ENCODE measurements at regions not wholly inside any gene's neighbourhood (a gene's known extent, or its start where the extent isn't known, plus 50 kb on each side); places are given as distances from the start of the nearest gene placed in this dataset.

DNA sequence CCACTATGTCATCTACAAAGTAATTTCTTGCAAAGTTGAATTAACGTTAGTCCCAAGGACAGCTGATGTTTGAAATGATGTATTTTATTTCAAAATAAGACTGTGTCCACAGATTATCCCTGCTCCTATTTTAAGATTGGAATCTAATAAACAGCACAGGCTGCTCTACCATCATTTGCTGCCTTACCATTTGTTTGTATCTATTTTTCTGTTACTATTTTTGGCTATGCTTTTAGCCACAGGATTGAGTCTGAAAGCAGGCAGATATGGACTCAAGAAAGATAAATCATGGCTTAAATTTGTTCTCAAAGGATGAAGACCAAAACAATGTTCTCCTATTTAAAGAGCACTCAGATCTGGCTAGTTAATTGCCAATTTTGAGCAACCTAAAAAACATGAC lies 105.3 kb downstream of the RGS2 start:
- no peak overlapping the region for H3K4me3 ChIP-seq
- H3K9me3 ChIP-seq, result no peaks in the 10 kb centered on the region; the same call in 1 of the 2 replicates
- no peaks in the 10 kb centered on the region for H3K4me1 ChIP-seq
- in situ Hi-C loops (cut with MboI; ENCODE audit: low sequenced_read_pairs), result no loop called here
- H3K36me3 ChIP-seq (replicated peaks), result no peaks in the 10 kb centered on the region
- no peaks in the 10 kb centered on the region; the same call in 1 of the 2 replicates for H3K27me3 ChIP-seq (ENCODE audit: low read depth)
- no peak for DNase-seq (ENCODE audit: low spot score in 2 of 2)

DNA sequence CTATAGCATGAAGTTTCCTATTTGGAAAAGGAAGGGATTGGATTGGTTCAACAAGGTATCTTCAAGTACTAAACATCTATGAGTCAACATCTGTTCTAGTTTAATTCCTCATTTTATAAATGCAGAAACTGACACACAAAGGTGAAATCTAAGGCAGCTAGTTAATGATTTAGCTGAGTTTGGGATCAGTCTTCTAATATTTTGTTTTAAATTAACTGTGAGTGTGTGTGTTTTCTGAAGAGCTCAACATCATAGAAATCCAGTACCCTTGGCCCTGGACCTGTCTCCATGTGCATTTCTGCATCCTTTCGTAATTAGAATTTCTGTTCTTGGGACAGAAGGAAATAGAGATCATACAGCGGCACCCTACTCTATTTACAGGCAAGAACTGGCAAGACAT lies 105.9 kb downstream of the RGS2 start:
- Histone ChIP-seq H3K4me3 (no peak overlapping the region), H3K9me3 (no peaks in the 10 kb centered on the region; the same call in 1 of the 2 replicates), H3K4me1 (no peaks in the 10 kb centered on the region), H3K36me3 (replicated peaks) (no peaks in the 10 kb centered on the region), H3K27me3 (ENCODE audit: low read depth) (no peaks in the 10 kb centered on the region; the same call in 1 of the 2 replicates)
- DNase-seq (ENCODE audit: low spot score in 2 of 2), result no peak
- in situ Hi-C loops (cut with MboI; ENCODE audit: low sequenced_read_pairs), result no loop called here

DNA sequence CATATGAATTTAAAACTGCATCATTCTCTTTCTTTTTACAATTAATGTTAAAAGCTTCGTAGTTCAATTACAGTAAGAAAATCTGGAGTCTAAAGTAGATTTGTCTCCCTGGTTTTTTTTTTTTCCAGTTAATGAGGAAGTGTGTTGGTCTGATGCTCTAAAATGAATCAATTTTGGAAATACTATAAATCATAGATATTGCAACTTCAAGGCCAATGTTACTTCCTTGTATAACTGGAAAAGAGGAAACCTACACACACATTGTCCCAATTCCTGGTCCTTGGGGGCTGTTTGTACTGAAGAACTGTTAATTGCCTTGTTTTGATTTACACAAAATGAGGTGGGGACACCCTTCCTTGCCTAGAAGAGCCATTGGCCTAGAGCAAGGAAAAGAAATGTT lies 107.2 kb downstream of the RGS2 start:
- in situ Hi-C loops (cut with MboI; ENCODE audit: low sequenced_read_pairs), result no loop called here
- H3K36me3 ChIP-seq (replicated peaks), result no peaks in the 10 kb centered on the region

DNA sequence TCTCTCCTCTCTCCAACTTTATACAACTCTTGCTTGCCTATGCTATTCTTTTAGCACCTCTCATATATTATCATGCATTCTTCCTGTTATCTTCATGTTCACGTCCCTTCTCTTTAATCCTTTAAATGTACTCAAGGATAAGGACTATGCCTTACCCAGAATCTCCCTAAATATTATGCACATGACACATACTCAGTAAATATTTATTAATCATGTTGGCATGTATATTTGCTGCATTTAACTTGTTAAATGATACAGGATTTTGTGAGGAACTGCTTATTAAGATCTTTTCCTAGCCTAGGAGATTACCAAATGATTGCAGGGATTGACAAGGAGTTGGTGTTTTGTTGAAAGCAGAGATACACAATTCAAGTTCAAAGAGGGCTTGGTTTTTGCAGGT lies 109.4 kb downstream of the RGS2 start:
- Histone ChIP-seq H3K4me1 (no peaks in the 10 kb centered on the region), H3K4me3 (no peak overlapping the region), H3K9me3 (no peaks in the 10 kb centered on the region; the same call in 1 of the 2 replicates), H3K36me3 (replicated peaks) (no peaks in the 10 kb centered on the region), H3K27me3 (ENCODE audit: low read depth) (no peaks in the 10 kb centered on the region; the same call in 1 of the 2 replicates)
- in situ Hi-C loops (cut with MboI; ENCODE audit: low sequenced_read_pairs), result no loop called here
- DNase-seq (ENCODE audit: low spot score in 2 of 2), result no peak

More for the DNA sequence above, 107.2 kb downstream of the RGS2 start:
- Histone ChIP-seq H3K27me3 (ENCODE audit: low read depth) (no peaks in the 10 kb centered on the region; the same call in 1 of the 2 replicates), H3K4me3 (no peak overlapping the region), H3K4me1 (no peaks in the 10 kb centered on the region), H3K9me3 (no peaks in the 10 kb centered on the region; the same call in 1 of the 2 replicates)
- DNase-seq (ENCODE audit: low spot score in 2 of 2), result no peak

DNA sequence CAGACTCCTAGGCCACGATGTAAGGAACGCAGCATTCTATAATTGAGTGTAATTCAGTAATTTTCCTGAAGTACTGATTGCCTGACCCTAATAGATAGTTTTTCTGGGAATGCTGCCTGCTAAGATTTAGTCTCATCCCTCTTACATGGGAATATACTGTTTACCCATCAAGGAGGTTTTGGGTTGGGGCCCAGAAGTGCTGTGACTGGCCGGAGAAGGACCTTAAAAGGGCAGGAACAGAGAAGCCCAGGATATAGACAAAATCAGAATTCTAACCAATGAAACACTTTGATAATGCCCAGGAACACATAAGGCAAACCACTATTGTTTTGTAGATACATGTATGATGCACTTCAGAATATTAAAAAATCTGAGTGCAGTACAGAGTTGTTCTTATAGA lies 111.6 kb downstream of the RGS2 start:
- Histone ChIP-seq H3K4me3 (no peak overlapping the region), H3K36me3 (replicated peaks) (no peaks in the 10 kb centered on the region), H3K9me3 (no peaks in the 10 kb centered on the region), H3K4me1 (no peaks in the 10 kb centered on the region), H3K27me3 (ENCODE audit: low read depth) (no peaks in the 10 kb centered on the region; the same call in 1 of the 2 replicates)
- no peak for DNase-seq (ENCODE audit: low spot score in 2 of 2)
- in situ Hi-C loops (cut with MboI; ENCODE audit: low sequenced_read_pairs), result no loop called here

DNA sequence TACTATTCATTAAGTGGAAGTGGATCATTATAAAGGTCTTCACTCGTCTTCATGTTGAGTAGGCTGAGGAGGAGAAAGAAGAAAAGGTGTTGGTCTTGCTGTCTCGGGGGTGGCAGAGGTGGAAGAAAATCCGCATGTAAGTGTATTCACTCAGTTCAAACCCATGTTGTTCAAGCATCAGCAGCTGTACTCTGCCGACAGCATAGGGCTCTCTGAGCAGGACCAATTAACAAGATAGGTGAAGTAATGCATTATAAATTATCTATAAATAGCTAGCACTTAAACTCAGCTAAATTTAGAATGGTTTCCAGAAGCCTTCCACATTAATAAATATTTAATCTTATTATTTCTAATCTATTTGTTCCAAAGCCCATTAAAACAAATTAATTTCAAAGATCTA lies 116.8 kb downstream of the RGS2 start:
- peaks cover 4% of the 10 kb centered on the region for H3K27me3 ChIP-seq (ENCODE audit: low read depth)

DNA sequence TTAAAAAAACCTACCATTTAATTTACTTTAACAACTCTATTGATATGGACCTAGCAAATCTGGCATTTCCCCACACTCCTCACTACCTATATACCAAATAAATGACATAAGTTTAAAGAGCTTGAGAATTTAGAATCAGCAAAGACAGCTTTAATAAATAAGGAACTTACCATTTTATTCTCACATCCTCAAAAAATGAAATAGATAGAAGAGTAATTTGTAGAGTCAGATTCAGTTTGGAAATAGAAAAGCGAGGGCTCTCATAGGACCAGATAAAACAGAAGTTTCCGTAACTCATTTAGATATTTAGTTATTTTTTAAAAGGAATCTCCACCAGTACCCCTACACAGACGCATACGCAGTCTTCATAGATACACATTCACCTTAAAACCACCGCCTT lies 117.9 kb downstream of the RGS2 start:
- peaks cover 4% of the 10 kb centered on the region for H3K27me3 ChIP-seq (ENCODE audit: low read depth)
- DNase-seq (ENCODE audit: low spot score in 2 of 2), result no peak
- H3K4me3 ChIP-seq, result no peak overlapping the region
- H3K36me3 ChIP-seq (replicated peaks), result no peaks in the 10 kb centered on the region
- no peaks in the 10 kb centered on the region for H3K4me1 ChIP-seq
- in situ Hi-C loops (cut with MboI; ENCODE audit: low sequenced_read_pairs), result no loop called here
- H3K9me3 ChIP-seq, result no peaks in the 10 kb centered on the region

More for the DNA sequence above, 116.8 kb downstream of the RGS2 start:
- in situ Hi-C loops (cut with MboI; ENCODE audit: low sequenced_read_pairs), result no loop called here
- H3K4me3 ChIP-seq, result no peak overlapping the region
- no peaks in the 10 kb centered on the region for H3K4me1 ChIP-seq
- no peak for DNase-seq (ENCODE audit: low spot score in 2 of 2)
- no peaks in the 10 kb centered on the region for H3K9me3 ChIP-seq
- no peaks in the 10 kb centered on the region for H3K36me3 ChIP-seq (replicated peaks)

DNA sequence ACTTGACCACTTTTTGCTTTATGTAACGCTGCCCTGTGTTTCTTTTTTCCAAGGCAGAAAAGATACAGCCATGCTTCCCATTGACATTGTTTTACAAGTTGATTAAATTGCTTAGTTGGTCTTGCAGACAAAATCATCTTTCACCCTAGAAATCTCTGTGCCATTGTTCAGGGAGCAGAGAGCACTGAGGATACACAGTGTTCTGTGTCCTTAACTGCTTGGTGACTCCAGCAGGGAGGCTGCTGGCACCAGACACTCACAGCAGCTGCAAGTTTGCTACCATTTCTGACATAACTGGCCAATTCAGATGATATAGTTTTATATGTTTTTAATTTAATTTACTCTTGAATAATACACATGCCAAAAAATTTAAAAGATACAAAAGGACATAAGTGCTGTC lies 118.7 kb downstream of the RGS2 start:
- no peak overlapping the region for H3K4me3 ChIP-seq
- H3K36me3 ChIP-seq (replicated peaks), result no peaks in the 10 kb centered on the region

DNA sequence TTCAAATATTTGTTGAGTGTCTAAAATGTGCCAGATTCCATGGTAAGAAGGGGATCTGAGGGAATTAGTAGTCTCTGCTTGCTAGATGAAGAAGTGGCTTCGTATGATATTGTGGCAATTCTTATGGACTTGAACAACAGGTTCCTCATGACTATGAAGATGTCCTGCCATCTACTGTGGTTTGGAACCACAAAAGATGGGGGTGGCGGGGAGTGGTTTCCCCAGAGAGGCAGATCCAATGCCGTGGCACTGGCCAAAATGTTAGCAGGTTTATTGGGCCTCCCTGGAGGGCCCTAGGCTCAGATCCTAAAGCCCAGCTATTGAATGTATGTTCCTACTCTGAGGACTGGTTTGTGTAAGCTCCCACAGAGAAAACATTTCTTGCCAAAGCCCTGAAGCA lies 120.8 kb downstream of the RGS2 start:
- H3K36me3 ChIP-seq (replicated peaks), result no peaks in the 10 kb centered on the region
- in situ Hi-C loops (cut with MboI; ENCODE audit: low sequenced_read_pairs), result no loop called here
- H3K4me3 ChIP-seq, result no peak overlapping the region
- peaks cover 4% of the 10 kb centered on the region for H3K27me3 ChIP-seq (ENCODE audit: low read depth)
- H3K9me3 ChIP-seq, result no peaks in the 10 kb centered on the region
- H3K4me1 ChIP-seq, result no peaks in the 10 kb centered on the region
- no peak for DNase-seq (ENCODE audit: low spot score in 2 of 2)

More for the DNA sequence above, 118.7 kb downstream of the RGS2 start:
- peaks cover 4% of the 10 kb centered on the region for H3K27me3 ChIP-seq (ENCODE audit: low read depth)
- DNase-seq (ENCODE audit: low spot score in 2 of 2), result no peak
- H3K4me1 ChIP-seq, result no peaks in the 10 kb centered on the region
- in situ Hi-C loops (cut with MboI; ENCODE audit: low sequenced_read_pairs), result no loop called here
- no peaks in the 10 kb centered on the region for H3K9me3 ChIP-seq

DNA sequence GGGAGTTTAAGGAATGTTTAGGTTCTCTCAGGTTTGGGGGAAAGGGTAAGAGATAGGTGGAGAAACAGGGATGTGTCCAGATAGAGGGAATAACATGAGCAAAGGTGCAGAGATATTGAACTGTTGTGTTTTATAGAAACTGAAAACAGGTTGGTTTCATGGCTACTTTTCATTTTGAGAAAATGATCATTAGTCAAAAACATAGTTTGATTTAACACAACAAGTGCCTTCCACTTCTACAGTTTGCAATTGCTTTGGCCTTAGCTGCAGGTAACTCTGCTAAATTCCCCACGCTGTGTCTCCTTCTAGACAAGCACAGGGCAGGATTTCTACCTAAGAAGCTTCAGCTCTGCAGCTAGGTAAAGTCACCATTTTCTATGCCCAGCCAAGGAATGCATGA lies 124.9 kb downstream of the RGS2 start:
- Histone ChIP-seq H3K36me3 (replicated peaks) (no peaks in the 10 kb centered on the region), H3K4me1 (no peaks in the 10 kb centered on the region), H3K27me3 (ENCODE audit: low read depth) (no peaks in the 10 kb centered on the region), H3K4me3 (no peak overlapping the region), H3K9me3 (no peaks in the 10 kb centered on the region)
- DNase-seq (ENCODE audit: low spot score in 2 of 2), result no peak
- in situ Hi-C loops (cut with MboI; ENCODE audit: low sequenced_read_pairs), result no loop called here

DNA sequence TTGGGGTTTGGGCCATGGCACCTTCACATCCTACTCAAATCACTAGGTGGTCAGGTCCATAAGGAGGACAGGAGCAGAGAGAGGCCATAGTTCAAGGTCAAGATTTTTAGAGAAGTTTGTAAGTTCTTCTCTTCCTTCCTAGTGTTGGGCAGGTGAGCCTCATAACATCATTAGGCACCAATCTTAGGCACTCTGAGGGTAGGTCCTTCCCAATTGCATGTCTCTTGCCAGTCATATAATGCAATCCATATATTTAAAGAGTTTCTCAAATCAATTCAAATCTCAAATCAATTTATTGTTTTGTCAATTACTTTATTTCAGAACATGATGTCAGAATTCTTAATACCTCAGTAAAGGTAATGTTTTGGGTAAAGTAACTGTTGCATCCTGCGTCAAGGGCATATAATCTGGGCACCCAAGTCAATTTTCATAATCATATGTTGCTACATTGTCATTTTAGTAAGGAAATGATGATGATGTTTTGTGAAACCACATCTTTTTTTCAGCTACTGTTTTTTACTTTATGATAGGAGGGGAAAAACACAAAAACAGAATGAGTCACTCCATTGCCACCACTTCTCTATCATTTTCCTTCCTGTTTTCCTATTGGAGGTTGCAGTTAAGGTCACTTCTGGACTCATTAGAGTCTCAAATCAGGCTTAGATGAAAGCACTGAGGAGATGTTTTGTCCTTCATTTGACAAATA lies 122.7 kb downstream of the UCHL5 start:
- in situ Hi-C loops (cut with MboI; ENCODE audit: low sequenced_read_pairs), result no loop called here
- Histone ChIP-seq H3K36me3 (replicated peaks) (no peaks in the 10 kb centered on the region), H3K4me3 (no peak overlapping the region), H3K9me3 (no peaks in the 10 kb centered on the region), H3K27me3 (ENCODE audit: low read depth) (no peaks in the 10 kb centered on the region), H3K4me1 (peaks cover 4% of the 10 kb centered on the region; the same call in 1 of the 2 replicates)
- DNase-seq (ENCODE audit: low spot score in 2 of 2), result no peak

DNA sequence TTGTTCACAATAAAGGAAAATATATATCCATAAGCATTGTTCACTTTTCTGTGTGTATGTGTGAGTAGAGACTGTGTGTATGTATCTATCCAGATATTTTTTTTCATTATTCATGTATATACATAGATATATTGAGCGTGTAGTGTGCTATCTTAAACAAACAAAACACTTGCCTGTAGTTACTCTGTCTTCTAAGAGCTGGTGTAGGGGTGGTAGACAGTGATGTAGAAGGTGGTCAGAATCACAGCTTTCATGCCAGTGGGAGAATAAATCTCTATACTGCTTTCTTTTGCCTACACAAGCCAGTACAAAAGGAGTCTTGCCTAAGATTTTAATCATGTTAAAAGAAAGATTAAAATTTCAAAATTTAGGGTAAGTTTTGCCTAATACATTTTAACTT lies 122.0 kb downstream of the UCHL5 start:
- Histone ChIP-seq H3K36me3 (replicated peaks) (no peaks in the 10 kb centered on the region), H3K4me3 (no peak overlapping the region), H3K27me3 (ENCODE audit: low read depth) (no peaks in the 10 kb centered on the region), H3K9me3 (no peaks in the 10 kb centered on the region), H3K4me1 (peaks cover 4% of the 10 kb centered on the region; the same call in 1 of the 2 replicates)
- in situ Hi-C loops (cut with MboI; ENCODE audit: low sequenced_read_pairs), result no loop called here
- DNase-seq (ENCODE audit: low spot score in 2 of 2), result no peak

DNA sequence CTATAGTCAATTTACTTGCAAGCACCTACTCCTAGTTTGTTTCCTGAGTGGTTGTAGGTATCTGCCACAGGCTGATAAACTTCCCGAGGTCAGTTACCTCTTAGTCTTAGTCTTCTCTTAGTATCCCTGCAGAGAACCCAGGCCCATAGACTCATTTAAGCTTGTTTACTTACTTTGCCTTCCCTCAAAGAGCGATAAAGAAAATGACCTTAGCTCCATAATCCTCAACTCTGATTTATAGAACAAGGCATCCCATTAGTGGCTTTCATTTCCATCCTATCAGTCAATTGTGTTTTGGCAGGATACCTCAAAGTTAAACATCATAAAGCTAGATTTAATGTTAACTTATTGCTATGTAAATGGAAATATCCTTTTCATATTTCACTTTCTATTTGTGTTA lies 119.7 kb downstream of the UCHL5 start:
- in situ Hi-C loops (cut with MboI; ENCODE audit: low sequenced_read_pairs), result no loop called here
- H3K4me3 ChIP-seq, result no peak overlapping the region
- no peaks in the 10 kb centered on the region for H3K9me3 ChIP-seq
- no peaks in the 10 kb centered on the region for H3K27me3 ChIP-seq (ENCODE audit: low read depth)
- H3K36me3 ChIP-seq (replicated peaks), result no peaks in the 10 kb centered on the region
- H3K4me1 ChIP-seq, result peaks cover 4% of the 10 kb centered on the region; the same call in 1 of the 2 replicates
- DNase-seq (ENCODE audit: low spot score in 2 of 2), result peak in 1 of 2 experiments; percentile 41

DNA sequence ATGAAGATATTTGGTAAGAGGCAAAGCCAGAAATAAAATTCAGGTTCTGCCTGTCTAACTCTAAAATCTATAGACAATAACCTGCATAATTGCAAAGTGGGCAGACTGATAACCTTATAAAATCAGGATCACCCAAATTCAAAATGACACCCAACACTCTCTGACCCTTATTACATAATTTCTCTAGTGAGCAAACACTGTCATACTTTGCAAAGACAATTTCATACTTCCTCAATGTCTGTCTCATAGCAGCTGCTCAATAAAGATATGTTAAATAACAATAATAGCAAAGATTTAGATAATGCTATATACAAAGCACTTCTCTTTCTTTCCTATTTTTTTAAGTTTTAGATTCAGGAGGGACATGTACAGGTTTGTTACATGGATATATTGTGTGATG lies 118.5 kb downstream of the UCHL5 start:
- Histone ChIP-seq H3K4me3 (no peak overlapping the region), H3K9me3 (no peaks in the 10 kb centered on the region), H3K36me3 (replicated peaks) (no peaks in the 10 kb centered on the region), H3K27me3 (ENCODE audit: low read depth) (no peaks in the 10 kb centered on the region), H3K4me1 (peaks cover 4% of the 10 kb centered on the region; the same call in 1 of the 2 replicates)
- DNase-seq (ENCODE audit: low spot score in 2 of 2), result no peak
- in situ Hi-C loops (cut with MboI; ENCODE audit: low sequenced_read_pairs), result no loop called here
